Mucosa of descending colon (tissue), 3 donors: ENCODE measurements at regions not wholly inside any gene's neighbourhood (a gene's known extent, or its start where the extent isn't known, plus 50 kb on each side); places are given as distances from the start of the nearest gene placed in this dataset.

ENCODE experiments used
- ATAC-seq: fragments of 200-7000 bp; cut with Tn5 transposase; one replicate; pipeline ENCODE4 v1.9.1; 2020; ENCODE audit warnings: mild to moderate bottlenecking, moderate library complexity
- DNase-seq, 3 donors: peaks; one replicate each; pipeline ENCODE4 v3.0.0-alpha.2; 2020
- H3K36me3 ChIP-seq: fragments of 200-600 bp; one replicate; pipeline ENCODE4 v1.8.0; 2021; ENCODE audit warnings: low read depth, mild to moderate bottlenecking
- H3K4me1 ChIP-seq: fragments of 200-600 bp; one replicate; pipeline ENCODE4 v1.8.0; 2021; ENCODE audit warnings: low read depth, mild to moderate bottlenecking
- H3K4me3 ChIP-seq: fragments of 200-600 bp; one replicate; pipeline ENCODE4 v1.8.0; 2021; ENCODE audit warnings: mild to moderate bottlenecking
- H3K9me3 ChIP-seq: fragments of 200-600 bp; one replicate; pipeline ENCODE4 v1.8.0; 2021; ENCODE audit warnings: mild to moderate bottlenecking
- CTCF ChIP-seq: fragments of 200-600 bp; IDR thresholded peaks from one replicate; pipeline ENCODE4 v1.8.0; 2022; ENCODE audit warnings: antibody characterized with exemption, mild to moderate bottlenecking
- intact Hi-C, 2 donors: fragments of 100-400 bp; cut with DNase I in 1 of 2; cut with micrococcal nuclease in 1 of 2; formaldehyde crosslinking; loops; one replicate each; pipeline versions ENCODE4 v1.11.0 to v1.11.1; 2022; cut with DNase I, micrococcal nuclease
- donor health status: DM: no; HTN: no; CAD: no; lungs with moderate emphysema.
- donor health status: DM: no; HTN: no; CAD: no.
- donor health status: DM: no; HTN: yes; CAD: no.

GRCh38 chr16:6113749-6114148 is 1016.2 kb upstream of the EEF2KMT start:
- Histone ChIP-seq H3K36me3 (no peaks in the 10 kb centered on the region), H3K4me3 (no peak overlapping the region), H3K9me3 (no peaks in the 10 kb centered on the region), H3K4me1 (no peaks in the 10 kb centered on the region)
- no peak for DNase-seq
- TF ChIP-seq CTCF: no peak
- intact Hi-C loops: no loop called here
- no peak for ATAC-seq

GRCh38 chr16:6112700-6113099 is 1015.1 kb upstream of the EEF2KMT start:
- no peak for TF ChIP-seq CTCF
- ATAC-seq (no peak), DNase-seq (no peak)
- intact Hi-C loops: no loop called here
- Histone ChIP-seq H3K9me3 (no peaks in the 10 kb centered on the region), H3K4me3 (no peak overlapping the region), H3K36me3 (no peaks in the 10 kb centered on the region), H3K4me1 (no peaks in the 10 kb centered on the region)

GRCh38 chr16:6111390-6111789 is 1013.8 kb upstream of the EEF2KMT start:
- TF ChIP-seq CTCF: no peak
- DNase-seq (no peak), ATAC-seq (no peak)
- Histone ChIP-seq H3K36me3 (no peaks in the 10 kb centered on the region), H3K9me3 (no peaks in the 10 kb centered on the region), H3K4me1 (no peaks in the 10 kb centered on the region), H3K4me3 (no peak overlapping the region)
- intact Hi-C loops: no loop called here

GRCh38 chr16:6110346-6110745 is 1012.8 kb upstream of the EEF2KMT start:
- intact Hi-C loops: no loop called here
- no peak for ATAC-seq
- Histone ChIP-seq H3K36me3 (no peaks in the 10 kb centered on the region), H3K4me3 (no peak overlapping the region), H3K9me3 (no peaks in the 10 kb centered on the region), H3K4me1 (no peaks in the 10 kb centered on the region)
- DNase-seq: no peak
- TF ChIP-seq CTCF: no peak

GRCh38 chr16:6106061-6106460 is 1008.5 kb upstream of the EEF2KMT start:
- H3K4me3 ChIP-seq: no peak overlapping the region
- no peak for ATAC-seq
- H3K9me3 ChIP-seq: no peaks in the 10 kb centered on the region
- no peak for DNase-seq
- intact Hi-C loops: no loop called here
- no peak for TF ChIP-seq CTCF
- no peaks in the 10 kb centered on the region for H3K36me3 ChIP-seq
- H3K4me1 ChIP-seq: no peaks in the 10 kb centered on the region

- ATAC-seq (no peak), DNase-seq (no peak)
- Histone ChIP-seq H3K36me3 (no peaks in the 10 kb centered on the region), H3K4me3 (no peak overlapping the region), H3K4me1 (no peaks in the 10 kb centered on the region), H3K9me3 (no peaks in the 10 kb centered on the region)
- TF ChIP-seq CTCF: no peak
- intact Hi-C loops: no loop called here
Observed at GRCh38 chr16:6105115-6105514, 1007.5 kb upstream of the EEF2KMT start.
